ENCODE measurements at regions not wholly inside any gene's neighbourhood (a gene's known extent, or its start where the extent isn't known, plus 50 kb on each side); places are given as distances from the start of the nearest gene placed in this dataset.
"Not testable (repeated sequence)": the region's sequence is repeated elsewhere in the genome, so short reads cannot be mapped to it uniquely, and the experiment has no call there.

GRCh38 chr12:97005174-97005573 is 98.1 kb downstream of the NEDD1 start:
- no peak for DNase-seq

DNA sequence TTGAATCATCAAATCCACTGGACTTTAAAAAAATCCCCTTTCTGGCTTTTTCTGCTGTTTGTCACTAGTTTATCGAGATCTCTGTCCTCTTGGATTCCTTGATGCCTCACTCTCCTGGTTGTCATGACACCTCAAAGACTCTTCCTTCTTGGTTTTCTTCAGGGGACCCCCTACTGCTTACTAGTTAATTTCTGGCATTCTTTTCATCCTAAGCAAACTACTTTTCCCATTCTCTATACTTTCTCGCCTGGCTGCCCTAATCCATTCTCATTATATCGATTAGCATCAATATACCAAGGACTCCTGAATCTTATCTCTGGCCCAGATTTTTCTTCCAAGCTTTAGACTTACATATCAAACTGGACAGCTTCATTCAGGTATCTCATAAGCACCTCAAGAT is 98.6 kb downstream of the NEDD1 start:
- no peak for DNase-seq

DNA sequence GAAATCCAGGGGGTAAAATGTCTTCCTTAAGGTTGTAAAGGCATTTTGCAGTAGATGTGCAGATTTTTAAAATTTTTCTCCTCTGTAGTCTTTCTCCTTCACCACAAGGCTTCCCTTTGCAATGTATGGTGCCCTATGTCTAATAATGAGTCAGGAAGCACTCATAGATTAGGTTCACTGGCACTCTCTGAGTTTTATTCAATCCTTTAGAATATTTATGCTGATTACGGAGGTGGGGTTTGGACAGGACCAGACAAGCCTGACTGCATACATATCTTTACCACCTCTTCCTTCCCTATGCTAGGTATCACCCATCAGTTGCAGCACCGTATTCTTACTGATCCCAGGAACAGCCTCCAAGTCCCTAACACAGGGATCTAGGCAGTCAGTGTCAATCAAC is 99.5 kb downstream of the NEDD1 start:
- DNase-seq, result no peak

DNA sequence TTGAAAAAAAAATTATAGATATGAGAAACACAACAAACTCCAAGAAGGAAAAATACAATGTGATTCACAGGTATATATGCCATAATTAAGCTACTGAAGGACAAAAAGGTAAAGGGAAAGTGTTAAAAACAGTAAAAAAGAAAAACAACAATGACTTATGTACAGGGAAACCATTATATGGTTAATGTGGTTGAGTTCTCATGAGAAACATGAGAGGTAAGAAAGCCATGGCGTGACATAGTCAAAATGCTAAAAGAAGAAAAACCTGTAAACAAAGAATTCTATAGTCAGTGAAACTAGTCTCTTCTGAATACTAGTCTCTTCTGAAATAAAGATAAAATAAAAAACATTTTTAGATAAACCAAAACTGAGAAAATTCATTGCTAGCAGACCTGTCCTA is 109.1 kb downstream of the NEDD1 start:
- DNase-seq, result no peak

- DNase-seq, result no peak
Observed at GRCh38 chr12:97017213-97017612, 110.2 kb downstream of the NEDD1 start.

- no peak for DNase-seq
Observed at GRCh38 chr12:97022536-97023230, 115.6 kb downstream of the NEDD1 start.

DNA sequence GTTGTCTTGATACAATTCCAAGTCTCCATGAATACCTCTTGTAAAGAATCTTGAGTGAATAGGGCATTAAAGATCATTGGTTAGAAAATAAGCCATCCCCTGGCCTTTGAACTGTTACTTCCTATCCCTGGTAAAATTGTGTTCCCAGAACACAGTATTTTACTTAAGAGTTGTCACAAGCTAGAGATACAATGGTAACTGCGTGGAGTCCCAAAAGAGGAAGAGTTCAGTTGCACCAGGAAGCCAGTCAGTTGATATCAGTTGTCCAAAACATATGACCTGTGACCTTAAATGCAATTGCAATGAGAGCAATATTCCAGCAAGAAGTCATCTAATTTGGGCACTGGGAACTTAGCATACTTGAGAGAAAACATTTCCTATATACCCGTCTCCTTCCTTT is 117.3 kb downstream of the NEDD1 start:
- DNase-seq, result no peak

- no peak for DNase-seq
Observed at GRCh38 chr12:97026901-97027300, 119.8 kb downstream of the NEDD1 start.

- DNase-seq, result no peak
Observed at GRCh38 chr12:97027482-97027881, 120.4 kb downstream of the NEDD1 start.

DNA sequence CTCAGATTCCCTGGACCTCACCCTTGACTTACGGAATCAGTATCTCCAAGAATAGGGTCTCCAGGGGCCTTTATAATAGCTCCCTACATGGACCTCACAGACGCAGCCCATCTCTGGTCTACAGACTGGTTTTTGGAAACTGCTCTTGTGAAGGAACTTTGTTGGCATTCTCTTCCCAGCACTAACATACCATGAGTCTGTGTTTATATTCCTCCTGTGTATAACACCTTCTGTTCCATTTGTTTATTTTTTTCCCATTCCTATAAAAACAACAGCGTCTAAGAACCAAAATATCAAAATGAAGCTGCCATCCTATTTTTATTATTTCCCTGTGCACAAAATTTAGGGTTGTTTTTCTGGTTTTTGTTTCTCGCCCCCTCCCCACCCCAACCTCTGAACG is 131.1 kb downstream of the NEDD1 start:
- DNase-seq, result no peak

DNA sequence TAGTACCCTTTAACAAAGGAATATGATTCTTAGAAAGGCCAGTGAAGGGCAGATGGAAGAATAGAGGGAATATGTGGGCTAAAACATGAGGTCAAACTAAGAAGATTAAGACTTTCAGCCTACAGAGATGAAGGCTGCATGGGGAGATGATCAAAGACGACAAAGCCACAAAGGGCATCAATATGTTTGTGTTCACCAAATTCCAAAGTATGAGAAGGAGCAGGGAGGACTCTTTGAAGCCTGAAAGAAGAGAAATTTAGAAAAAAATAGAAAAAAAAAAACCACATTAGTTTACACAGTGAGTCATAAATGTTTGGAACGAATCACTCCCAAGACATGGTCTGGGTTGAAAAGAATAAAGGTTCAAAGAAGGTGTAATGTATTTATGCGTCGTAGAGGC is 131.8 kb downstream of the NEDD1 start:
- no peak for DNase-seq

DNA sequence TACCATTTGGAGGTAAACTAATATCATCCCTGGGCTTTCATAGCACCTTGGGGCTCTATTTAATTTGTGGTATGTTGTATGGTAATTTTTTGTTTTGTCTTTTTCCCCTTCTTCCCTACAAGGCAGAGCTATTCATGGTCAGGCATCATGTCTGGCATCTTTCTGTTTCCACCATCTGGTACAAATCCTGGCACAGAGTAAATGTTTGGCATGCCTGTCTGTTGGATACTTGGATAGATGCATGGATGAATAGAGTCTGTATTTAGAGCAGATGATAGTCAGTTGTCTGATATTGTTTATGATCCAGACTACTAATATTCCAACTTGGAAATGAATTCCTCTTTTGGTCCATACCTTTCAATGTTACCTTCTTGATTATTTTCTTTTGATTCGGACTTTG is 139.8 kb downstream of the NEDD1 start:
- no peak for DNase-seq

DNA sequence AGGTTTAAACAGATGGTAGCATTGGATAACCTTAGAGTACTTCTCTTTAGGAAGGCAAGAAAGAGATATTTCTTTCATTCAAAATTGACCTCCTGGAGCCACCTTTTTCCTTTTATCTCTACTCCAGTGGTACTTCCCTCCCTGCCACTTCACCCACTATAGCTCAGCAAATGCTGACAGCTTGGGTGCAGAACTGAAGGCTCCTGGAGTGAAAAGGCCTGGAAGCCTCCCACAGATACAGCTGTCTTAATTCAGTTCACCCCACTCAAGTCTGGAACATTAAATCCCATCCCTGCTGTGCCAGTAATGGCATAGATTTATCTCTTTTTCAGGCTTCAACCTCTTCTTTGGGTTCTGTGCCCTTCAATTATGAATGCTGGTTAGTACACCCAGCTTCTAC is 140.3 kb downstream of the NEDD1 start:
- no peak for DNase-seq

DNA sequence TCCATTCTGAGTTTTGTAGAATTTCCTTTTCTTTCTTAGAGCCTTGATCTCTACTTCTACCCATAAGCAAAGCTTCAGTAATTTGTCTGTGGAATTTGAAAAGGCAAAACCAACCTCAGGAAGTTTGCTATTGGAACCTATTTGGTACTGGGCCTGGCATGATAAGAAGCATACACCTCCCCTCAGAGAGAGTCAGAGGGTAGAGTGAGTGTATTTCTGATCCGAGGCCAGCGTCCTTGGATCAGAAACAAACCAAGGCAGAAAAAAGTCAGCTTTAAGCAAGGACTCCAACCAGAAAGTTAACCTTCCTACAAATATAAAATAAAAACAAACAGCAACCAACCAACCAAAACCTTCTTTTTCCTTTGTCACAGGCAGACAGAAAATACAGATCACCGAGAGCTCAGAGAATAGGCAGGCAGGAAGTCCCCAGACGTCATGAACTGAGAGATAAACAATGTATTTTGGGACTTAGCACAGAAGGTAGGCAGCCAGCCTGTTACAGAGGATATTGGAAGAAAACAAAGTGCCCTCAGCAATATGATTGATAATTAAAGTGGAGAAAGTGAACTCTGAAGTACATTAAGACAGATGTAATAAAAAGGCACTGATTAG is 141.5 kb downstream of the NEDD1 start:
- no peak for DNase-seq

DNA sequence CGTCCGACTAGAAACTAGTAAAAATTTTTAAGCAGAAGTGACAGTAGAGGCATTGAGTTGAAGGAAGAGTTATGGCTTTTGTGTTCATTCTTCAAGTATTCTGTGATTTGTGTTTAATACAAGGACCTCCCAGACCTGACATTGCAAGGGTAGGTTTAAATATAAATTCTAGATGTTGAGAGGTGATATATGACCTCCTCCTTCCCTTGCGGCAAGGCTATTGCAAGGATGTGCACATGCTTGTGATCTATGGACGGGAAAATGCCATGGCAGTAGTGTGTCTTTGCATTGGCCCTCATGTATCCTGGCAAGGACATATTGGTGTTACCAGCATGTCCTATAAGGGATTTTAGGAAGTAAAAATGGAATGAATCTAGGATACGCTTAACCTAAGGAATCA is 143.5 kb downstream of the NEDD1 start:
- DNase-seq, result no peak

DNA sequence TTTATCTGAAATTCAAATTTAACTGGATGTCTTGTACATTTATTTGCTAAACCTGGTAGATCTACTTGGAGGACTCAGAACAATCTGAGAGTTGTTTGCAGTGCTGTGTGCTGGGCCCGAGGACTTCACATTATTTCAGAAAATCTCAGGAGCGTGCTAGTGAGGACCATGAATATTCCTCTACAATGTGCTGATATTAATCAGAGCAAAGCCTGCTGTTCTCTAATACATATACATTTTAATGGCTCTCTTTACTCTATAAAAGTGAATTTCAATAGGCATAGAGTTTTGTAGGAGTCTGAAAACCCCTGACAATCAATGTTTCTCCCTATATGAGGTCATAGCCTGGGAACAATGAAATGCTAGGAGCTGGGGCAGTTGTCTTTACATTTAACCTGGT is 144.3 kb downstream of the NEDD1 start:
- DNase-seq, result no peak

GRCh38 chr12:97061171-97061570 is 154.1 kb downstream of the NEDD1 start:
- peak in 2 of 3 donors; percentile 21 to 35 for DNase-seq

DNA sequence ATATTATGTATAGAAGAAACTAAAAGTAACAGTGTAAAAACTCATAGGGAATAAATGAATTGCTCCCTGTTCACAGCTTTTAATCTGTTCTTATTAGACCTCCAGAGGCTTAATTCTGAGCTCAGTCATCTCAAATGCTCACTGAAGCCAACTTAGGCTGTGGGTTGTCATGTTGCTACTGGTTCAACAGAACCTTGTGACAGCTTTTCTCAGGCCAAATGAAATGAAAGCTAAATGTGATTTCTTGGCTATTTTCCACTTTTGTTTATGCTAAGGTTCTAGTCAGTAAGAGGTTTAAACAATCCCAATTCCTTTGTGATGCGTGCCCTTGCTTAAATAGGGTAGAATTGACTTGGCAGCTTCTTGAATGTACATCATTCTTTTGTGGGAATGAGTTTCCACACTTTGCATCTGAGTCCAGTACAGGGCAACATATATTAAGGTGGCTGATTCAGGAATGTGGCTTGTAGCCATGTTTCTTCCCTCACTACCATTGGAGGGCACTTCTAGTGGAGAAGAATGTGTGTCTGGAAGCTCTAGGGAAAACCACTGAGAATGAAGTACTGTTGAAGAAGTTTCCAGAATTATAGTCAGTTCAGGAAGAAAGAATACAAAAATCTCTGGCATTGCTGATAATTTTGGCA is 156.4 kb downstream of the NEDD1 start:
- no peak for DNase-seq

DNA sequence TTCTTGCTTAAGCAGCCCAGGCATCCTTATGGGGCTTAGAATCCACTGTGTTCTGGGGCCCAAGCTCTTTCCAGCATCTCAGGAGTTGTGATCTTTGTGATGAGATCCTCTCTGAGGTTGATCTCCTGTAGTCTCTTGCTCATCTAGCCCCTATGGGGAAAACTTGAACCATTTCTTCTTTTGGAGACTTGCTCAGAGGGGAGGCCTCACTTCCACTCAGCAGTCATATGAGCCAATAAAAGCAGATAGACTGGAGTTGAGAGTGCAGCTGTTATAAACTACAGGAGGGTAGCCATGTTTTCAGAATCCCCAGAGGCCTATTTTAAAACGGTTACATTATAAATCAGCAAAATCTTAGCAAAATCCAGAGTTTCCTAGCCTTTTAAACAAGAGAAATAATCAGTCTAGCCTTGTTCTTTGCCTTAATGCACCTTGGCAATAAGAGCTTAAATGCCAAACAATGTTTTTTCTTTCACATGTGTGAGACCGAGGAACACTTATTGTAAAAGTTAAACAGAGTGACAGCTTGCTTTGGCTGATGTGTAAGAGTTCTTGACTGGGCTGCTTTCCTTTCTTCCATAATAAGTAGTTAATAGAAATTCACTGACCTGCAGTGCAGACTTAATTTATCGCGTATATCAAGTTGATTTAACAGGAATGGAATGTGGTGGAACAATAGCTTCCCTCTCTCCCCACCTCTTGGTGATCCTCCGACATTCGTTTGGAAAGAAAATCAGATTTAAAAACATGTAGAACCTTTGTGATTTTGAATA is 168.3 kb downstream of the NEDD1 start:
- DNase-seq, result peak; percentile 9 to 76 (median 32)

GRCh38 chr12:97075934-97076630 is 169.0 kb downstream of the NEDD1 start:
- peak in 1 of 3 donors; percentile 10 for DNase-seq

GRCh38 chr12:97076912-97077311 is 169.9 kb downstream of the NEDD1 start:
- DNase-seq, result not testable (repeated sequence)

GRCh38 chr12:97082029-97082428 is 175.0 kb downstream of the NEDD1 start:
- DNase-seq, result no peak

All from muscle of back (tissue), 3 donors.